HG03045 (cell line): ENCODE measurements at regions not wholly inside any gene's neighbourhood (a gene's known extent, or its start where the extent isn't known, plus 50 kb on each side); places are given as distances from the start of the nearest gene placed in this dataset.

Experiments
- ATAC-seq: cut with Tn5 transposase; IDR thresholded peaks from one replicate; pipeline ENCODE4 v1.9.1; 2021; ENCODE audit warnings: mild to moderate bottlenecking, moderate library complexity; ENCODE audit not compliant: unreplicated experiment

DNA sequence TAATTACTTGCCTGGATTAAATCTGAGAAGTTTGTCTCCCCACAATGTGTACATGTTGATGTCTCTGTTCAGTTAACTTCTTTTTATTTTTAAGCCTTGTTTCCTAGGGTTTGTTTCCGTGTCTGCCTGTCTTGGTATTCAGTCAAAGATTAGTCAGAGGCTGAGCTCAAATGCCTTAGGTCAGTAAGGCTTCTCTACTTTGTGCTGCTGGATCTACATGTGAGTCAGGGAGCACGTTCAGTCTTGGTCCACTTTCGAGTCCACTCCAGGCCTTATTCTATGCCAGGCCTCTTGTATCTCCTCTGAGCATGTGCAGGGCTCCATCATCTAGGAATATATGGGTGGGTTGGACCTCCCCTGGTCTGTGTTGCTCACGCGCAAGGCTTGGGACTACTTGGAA, 93.3 kb upstream of the FZD8 start:
- ATAC-seq = no peak

DNA sequence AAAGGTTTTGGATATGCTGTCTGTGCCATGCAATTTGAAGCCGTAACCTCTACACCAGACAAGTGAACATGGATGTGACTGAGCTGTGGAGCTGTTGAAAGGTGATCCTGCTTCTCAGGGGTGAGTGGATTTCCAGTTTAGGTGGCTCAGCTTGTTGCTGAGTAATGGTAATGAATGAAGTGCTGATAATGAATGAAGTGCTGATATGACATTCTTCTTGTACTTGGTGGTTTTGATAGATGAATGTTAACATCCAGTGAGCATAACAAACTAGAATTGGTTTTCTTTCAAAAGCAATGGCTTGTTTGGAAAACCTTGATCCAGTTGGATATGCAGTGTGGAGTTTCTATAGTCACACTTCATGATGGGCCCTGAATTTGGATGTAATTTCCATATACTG, 89.7 kb upstream of the FZD8 start:
- ATAC-seq = no peak

DNA sequence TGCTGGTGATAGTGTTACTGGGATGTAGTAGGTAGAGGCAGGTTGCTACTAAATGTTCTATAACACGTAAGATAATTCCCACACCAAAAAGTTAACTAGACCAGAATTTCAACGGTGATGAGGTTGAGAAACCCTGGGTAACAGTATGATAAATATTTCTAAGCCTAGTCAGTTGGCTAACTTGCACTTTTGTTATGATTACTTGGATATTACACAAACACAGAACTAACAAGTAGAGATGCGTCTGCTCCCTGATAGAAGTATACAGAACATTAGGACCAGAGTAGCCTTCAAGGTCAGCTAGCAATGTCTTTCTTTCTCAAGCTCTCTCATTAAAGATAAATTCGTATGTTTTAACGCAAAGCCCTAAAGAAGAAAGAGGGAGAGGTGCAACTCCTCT, 86.2 kb upstream of the FZD8 start:
- ATAC-seq = no peak

DNA sequence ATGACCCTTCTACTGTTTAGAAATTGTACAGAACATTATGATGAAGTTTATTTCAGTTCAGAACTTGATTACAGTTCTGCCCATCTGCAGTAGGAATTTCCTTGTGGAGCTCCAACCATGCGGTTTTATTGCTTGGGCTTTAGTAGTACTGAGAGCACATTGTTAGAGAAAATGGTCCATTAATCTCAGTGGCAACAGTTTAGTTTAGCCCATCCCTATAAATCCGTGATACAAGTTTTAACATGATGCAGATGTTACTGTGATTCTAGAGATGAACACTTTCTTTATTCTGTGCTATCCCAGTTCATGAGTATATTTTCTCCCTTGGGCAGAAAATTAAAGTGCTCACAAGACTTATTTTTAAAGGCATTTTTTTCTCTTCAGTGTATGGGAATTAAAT, 84.8 kb upstream of the FZD8 start:
- ATAC-seq = no peak

DNA sequence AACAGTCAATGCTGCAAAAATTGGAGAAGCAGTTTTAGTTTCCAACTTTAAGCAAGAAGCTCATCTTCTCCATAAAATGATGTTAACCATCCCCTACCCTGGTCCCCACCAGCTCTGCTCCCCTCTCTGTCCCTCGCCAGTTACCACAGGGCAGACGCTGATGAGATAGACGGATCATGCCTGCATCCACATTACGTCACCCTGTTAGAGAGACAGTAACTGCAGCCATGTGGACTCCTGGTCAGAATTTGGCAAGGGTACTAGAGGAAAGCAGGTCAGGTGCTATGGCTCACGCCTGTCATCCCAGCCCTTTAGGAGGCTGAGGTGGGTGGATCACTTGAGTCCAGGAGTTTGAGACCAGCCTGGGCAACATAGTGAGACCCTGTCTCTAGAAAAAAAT, 81.9 kb upstream of the FZD8 start:
- ATAC-seq = no peak

DNA sequence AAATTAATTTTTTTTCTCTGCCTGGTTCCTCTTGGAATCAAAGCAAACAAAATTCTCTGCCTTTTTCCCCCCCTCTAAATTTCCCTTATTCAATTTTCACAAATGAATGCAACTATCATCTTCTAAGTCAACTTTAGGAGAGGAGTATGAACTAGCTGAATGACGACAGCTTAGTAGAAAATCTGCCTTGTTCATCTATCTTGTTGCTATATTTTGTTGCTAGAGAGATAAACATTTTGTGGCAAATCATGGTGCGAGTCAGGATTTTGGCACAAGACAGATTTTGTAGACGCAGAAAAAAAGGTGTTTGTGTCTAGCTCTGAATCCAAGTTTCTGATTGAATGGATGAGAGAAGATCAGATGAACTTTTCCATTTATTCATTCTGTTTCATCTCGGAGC, 81.0 kb upstream of the FZD8 start:
- ATAC-seq = no peak

DNA sequence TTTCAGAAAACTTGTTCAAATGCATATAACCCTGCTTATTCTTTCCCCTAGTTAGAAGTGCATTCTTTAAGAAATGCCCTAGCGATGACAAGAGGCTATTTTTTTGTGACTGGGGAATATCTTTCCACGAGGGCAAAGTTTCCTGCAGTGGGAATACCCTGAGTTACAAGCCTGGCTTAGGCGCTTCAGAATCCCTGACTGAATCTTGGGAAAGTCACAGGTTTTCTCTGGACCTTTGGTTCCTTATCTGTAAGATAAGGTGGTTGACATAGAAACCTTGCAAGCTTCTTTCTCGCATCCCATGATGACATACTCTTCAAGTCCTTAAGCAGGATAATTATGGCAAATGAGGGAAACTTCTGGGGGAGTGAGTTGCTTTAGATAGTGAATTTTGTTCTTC, 80.5 kb upstream of the FZD8 start:
- ATAC-seq = no peak

DNA sequence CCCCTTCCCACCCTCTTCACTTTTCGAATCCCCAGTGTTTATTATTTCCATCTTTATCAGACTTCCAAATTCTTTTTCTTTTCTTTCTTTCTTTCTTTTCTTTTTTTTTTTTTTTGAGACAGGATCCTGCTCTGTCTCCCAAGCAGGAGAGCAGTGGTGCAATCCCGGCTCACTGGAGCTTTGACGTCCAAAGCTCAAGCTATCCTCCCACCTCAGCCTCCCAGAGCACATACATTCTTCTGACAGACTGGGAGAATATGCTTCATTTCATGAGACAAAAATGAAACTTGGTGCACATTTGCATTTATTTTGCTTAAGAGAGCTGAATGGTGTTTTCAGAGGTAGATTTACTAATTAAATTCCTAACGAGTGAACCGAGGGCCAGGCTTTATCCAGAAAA, 80.1 kb upstream of the FZD8 start:
- no peak for ATAC-seq

DNA sequence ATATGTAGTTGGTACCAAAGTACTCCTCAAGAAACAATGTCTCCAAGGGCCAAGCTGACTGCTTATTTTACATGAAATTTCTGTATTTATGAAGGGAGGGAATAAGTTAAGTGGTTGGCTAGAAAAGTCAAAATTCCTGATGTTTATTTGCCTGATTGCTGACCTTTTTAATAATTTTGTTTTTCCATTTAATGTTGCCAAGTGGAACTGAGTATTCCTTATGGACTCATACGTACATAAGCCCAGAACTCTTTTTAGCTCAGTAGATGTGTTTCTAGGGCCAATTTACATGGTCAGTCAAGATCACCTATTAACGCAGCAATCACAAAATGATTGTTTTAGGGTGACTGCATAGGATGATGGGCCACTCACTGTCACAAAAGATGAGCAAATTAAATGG, 78.3 kb upstream of the FZD8 start:
- no peak for ATAC-seq

DNA sequence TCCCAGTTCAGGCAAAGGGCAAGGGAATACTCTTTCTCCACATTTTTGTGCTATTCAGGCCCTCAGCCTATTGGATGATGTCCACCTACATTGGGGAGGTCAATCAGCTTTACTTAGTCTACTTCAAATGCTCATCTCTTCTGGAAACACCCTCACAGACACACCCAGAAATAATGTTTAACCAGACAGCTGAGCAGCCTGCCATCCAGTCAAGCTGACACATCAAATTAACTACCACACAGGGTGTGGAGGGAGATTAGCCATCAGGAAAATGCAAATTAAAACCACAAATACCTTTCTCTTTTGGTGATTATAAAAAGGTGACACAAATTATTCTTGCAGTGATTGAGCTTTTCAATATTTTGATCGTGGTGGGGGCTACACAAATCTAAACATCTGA, 74.7 kb upstream of the FZD8 start:
- no peak for ATAC-seq

DNA sequence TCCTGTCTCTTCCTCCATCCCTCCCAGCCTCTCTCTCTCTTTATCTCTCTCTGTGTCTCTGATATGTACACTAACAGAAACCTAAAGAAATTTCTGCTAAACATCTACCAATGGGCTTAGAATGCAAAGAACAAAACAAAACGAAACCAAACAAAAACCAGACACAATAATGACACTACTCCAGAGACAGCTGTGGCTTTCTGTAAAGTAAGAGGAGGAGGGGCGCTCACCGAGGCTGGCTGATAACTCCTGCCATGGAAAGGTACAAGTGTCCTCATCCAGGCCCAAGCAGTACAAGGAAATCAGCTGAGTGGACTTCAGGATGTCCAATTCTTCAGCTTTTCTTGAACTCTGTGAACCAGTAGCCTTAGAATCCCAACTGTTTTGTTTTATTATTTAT, 70.4 kb upstream of the FZD8 start:
- ATAC-seq = no peak

DNA sequence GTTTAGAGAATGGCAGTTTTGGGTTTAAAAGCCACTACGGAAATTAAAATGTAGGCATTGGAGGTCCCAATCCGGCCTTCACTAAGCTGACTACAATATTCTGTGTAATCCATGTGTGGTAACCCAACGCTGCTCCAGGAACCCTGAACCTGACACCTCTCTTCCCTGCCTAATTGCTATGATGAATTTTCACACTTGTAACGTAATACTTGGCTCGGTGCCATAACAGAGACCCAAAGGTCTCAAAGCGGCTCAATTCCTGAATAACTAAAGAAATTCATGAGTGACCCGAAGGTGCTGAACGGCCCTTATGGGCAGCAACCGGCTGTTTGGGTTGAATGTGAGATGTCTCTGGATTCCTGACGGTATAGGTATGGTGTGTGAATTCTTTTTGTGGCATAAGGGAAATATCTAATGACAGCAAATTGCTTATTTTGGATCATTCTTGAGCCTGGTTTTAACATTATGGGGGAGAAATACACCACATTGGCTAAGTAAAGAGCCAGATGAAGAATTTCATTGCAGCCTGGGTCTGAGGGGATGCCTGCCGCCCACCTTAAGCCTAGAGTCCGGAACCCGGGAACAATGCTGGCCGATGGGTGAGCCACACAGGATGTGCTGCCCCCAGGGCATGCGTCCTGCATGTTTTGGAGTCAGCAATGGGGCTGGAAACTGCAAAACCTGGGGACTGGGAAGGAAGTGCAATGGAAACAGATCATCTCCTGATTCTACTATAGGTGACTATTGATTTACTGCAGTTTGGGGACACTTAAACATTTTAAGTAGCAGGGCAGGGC, 69.7 kb upstream of the FZD8 start:
- ATAC-seq = no peak

DNA sequence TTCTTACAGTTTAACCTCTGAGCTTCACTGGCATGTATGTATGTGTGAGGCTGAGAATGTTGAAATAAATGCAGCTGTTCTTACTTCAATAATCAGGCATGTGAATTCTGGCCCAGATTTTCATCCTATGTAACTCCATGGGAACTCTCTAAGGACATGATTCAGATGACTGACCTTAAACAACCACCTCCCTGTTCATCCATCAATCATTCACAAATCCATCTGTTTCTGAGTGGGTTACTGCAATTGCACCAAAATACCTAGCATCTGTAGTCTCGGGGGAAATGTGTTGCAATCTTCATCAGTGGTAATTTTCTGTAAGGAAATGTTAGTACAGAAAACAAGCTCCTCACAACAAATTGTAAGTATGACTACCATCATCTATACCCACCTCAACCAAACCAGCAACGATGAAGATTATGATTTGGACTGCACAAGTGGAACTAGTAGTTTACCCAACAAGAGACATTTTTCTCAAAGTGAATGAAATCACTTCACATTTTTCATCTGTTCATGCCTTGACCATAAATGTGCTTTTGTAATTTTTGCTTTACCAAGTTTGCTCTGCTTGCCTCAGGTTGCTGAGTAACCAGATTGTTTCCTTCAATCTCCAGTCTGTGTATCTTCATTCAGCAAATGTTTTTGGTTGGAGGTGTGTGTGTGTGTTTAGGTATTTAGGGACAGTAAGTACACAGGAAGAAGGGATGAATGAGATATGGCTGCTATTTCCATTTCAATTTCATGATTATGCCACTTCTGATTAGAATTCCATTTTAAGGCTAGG, 65.7 kb upstream of the FZD8 start:
- ATAC-seq = no peak

DNA sequence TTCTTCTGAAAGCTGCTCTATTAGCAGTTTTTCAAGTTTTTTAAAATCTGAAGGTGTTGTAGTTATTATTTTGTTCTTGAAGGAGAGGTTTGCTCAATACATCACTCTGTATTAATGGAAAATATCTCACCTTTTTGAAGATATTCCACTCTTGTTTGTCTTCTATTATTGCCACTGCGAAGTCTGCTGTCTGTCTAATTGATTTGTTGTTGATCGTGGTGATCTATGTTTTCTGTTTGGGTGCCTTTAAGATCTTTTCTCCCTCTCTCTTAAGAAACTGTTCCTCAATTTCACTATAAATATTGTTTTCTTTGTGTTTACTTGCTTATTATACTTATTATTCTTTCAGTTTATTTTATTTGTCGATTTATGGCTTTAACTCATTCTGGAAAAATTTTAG, 64.9 kb upstream of the FZD8 start:
- no peak for ATAC-seq

DNA sequence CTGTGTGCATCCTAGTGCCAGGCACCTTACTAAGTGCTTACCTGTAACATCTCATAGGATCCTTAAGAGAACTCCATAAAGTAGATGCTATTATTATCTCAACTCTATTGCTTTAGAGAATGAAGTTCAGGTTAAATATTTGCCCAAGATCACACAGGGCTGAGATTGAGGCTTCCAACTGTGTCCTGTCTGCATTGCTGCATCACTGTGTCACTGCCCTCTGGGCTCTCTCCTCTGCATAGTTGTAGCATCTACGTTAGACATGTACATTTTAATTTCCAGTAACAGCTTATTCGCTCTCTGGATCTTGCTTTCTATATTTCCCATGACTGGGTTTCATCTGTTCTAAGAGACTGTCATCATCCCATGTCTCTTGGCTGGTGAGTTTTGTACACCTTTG, 63.6 kb upstream of the FZD8 start:
- no peak for ATAC-seq

DNA sequence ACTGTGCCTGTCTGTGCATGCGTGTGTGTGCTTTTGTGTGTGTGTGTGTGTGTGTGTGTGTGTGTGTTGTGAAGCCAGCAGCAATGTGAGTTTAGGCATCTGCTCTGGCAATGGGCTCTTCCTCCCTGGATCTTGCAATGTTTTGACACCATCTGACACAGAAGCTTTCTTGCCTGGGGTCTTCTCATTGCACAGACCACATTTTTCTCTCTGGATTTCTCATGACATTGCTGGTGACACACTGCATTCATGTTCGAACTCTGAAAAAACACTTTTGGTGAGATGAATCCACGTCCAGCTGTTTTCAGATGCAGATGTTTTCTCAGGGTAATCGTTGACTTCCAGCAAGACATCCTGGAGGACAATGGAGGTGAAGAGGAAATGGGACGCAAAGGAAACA, 63.0 kb upstream of the FZD8 start:
- no peak for ATAC-seq

DNA sequence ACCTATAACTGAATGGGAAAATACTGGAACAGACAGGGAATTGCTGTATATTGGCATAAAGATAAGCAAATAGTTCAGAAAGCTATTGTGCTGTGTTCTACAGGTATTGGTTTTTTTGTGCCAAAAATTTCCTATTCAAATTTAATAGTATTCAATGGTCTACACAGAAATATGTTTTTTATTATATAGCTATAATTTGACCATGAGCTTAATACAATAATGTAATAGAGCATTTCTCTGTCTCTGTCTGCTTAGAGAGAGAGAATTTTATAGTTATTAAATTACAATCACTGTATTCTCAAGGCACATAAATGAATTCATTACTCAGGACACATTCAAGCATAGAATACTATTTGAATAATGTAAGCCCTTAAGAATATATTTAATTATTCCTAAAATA, 62.3 kb upstream of the FZD8 start:
- no peak for ATAC-seq

DNA sequence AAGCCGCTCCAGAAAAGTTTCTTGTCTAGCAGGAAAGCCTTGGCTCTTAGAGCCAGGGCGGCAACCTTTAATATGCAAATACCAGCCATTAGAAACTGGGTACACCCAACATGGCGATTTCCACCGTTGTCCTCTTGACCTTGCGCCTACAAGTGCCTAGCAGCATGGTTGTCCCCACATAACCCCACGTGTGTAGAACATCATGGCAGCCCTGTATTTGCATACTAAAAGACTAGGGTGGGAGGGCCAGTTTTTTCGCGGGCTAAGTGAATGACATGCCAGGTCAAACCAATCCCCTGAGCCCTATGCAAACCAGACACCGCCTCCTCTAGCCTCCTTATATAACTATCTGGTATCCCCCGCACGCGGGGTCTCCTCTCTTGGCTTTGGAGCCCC, 58.4 kb upstream of the FZD8 start:
- no peak for ATAC-seq

DNA sequence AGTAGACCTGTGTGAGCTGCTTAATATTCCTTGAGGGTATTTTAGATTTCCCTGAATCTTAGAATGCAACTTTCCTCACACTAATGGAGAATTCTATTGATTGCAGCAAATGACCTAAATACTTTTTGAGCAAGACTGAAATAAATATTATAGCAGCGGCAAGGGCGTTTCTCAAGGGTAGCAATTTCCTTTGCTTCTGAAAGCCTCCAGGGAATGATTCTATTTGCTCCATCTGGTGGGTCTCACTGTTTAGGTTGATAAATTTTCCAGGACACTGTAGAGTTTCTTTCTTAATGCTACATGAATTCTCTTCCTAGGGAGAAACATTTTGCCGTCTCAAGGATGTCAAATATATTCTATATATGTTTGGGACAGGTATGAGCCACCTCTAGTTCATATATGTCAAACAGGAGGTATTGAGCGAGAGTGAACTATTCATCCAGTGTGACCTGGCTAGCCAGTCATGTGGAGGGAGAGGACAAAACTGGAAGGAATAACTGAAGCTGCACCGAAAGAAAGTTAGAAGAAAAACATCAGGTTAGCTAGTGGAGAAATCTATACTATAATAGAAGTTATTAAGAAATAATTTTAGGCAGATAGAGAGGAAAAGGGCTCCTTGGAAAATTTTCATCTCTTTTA, 57.9 kb upstream of the FZD8 start:
- no peak for ATAC-seq

DNA sequence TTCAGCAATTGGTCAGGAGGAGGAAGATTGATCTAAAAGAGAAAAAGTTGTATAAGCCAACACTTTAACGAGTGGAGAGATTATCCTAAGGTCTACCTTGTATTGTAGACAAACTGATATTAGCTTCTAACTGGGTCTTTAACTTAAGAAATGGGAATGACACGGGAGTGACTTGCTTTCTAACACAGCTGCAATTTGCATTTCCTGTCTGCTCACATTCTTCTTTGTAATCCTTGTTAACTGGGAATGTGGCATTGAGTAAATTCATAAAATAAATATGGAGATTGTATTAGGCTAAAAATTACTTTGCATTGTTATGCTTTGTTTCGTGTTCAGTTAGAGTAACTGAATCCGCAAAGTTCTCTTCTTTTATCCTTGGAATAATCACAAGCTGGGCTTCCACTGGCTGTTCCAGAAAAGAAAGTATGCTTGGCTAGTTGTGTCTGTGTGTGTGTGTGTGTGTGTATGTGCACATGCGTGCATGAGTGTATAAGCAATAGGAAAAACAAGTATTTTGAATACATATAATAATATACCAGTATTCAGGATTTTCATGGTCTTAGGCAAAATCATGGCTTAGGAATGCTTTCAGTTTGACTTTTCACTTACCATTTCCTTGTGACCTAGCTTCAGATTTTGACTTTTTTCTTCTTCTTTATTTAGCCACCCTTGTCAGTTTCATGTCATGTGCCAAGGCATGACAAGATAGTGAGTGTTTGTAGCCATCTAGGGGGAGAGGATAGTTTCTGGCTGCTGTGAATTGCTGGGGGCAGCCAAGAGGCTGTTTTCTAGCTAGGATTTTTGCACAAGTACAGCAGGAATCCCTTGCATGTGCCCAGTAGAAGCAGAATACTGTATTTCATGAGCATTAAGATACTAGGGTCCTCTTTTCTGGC, 54.5 kb upstream of the FZD8 start:
- no peak for ATAC-seq

DNA sequence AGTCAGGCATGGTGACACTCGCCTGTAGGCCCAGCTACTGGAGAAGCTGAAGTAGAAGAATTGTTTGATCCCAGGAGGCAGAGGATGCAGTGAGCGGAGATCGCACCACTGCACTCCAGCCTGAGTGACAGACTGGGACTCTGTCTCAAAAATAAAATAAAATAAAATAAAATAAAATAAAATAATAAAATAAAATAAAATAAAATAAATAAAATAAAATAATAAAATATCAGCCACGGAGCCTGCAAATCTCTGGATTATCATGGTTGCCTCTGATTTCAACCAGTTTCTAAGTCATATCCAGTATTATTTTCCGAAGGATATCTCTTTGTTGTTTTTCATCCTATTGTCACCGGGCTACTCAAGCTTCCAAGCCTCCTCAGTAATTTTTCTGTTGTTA, 51.7 kb upstream of the FZD8 start:
- no peak for ATAC-seq
